HG03342 (cell line): ENCODE measurements at regions not wholly inside any gene's neighbourhood (a gene's known extent, or its start where the extent isn't known, plus 50 kb on each side); places are given as distances from the start of the nearest gene placed in this dataset.
"Not testable (repeated sequence)": the region's sequence is repeated elsewhere in the genome, so short reads cannot be mapped to it uniquely, and the experiment has no call there.

Experiments used
- ATAC-seq: cut with Tn5 transposase; IDR thresholded peaks from one replicate; pipeline ENCODE4 v1.9.1; 2021; ENCODE audit warnings: mild to moderate bottlenecking, moderate library complexity; ENCODE audit not compliant: unreplicated experiment

DNA sequence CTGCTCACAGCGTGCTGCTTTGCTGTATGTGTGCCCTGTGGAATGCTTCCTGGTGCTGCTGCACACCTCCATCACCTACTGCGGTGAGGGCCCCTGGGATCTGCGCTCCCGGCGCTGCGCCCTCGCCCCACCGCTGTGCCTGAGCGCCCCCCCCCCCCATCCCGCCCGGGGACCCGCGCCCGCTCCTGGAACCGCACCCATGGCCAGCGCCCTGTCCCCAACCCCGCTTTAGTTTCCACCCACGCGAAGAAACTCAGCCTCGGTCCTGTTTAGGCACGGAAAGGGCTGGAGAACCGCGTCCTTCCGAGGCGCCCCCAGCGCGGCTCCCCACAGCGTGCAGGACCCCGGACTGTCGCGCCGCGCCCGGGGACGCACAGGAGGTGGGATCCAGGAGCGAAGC is 265.5 kb downstream of the POTEB3 start:
- ATAC-seq, result not testable (repeated sequence)

DNA sequence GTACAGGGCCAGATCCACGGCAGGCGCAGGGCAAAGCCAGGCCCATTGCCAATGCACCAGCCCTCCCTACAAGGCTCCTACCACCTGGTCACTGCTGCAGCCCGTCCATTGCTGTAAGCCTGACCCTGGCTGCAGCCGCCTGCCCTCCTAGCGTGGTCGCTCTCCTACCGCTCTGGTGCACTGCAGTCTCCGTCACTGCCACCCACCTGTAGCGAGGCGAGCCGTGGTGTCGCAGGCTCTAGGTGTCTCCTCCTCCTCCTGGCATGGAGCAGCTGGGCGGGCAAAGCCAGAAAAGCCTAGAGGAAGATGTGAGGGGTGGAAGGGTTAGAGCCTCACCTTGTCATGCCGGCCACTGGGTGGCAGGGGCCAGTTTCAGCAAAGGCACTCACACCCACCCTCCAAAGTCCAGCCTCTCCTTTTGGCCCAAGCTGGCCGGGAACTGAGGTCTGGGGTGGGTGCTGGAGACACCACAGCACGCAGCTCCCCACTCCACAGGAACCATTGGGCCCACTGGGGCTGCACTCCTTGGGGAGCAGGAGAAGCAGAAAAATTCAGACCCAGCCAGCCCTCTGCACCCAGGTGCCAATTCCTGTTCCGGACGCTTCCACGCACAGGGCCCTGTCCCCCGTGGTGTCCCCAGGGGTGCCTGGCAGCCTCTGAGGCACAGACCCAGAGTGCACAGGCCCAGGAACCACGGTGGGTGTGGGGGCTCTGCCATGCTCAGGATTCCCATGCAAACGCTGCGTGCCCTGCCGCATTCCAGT is 285.3 kb upstream of the POTEB2 start:
- ATAC-seq, result not testable (repeated sequence)

DNA sequence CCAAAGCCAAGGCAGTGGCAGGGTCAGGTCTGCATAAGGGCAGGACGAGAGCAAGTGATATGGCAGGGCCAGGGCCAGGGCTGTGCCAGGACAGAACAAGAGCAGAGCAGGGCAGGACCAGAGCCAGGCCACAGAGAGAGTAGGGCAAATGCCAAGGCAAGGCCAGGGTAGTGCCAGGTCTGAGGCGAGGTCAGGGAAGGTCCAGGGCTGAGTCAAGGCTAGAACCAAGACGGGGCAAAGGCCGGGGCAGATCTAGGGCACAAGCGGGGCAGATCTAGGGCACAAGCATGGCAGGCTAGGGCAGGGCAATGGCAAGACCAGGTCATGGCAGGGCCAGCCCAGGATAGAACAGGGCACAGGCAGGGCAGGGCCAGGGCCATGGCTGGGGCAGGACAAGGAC is 282.0 kb upstream of the POTEB2 start:
- not testable (repeated sequence) for ATAC-seq

DNA sequence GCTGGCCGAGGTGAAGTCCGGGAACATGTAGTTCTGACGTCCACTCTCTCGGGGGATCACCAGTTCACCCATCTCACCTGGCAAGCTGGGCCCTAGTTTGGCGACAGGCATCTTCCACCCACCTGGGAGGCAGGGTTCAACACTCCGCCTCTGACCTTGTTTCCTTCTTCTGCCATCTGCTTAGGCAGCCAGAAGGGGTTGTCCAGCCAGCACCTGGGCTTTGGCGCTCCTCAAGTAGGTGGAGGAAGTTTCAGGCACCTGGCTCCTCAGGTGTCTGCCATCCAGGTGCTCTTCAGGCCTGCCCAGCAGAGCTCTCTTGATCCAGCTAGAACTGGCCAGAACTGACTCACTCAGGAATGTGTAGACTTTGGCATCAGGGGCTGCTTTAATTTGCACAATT is 267.8 kb upstream of the POTEB2 start:
- not testable (repeated sequence) for ATAC-seq

DNA sequence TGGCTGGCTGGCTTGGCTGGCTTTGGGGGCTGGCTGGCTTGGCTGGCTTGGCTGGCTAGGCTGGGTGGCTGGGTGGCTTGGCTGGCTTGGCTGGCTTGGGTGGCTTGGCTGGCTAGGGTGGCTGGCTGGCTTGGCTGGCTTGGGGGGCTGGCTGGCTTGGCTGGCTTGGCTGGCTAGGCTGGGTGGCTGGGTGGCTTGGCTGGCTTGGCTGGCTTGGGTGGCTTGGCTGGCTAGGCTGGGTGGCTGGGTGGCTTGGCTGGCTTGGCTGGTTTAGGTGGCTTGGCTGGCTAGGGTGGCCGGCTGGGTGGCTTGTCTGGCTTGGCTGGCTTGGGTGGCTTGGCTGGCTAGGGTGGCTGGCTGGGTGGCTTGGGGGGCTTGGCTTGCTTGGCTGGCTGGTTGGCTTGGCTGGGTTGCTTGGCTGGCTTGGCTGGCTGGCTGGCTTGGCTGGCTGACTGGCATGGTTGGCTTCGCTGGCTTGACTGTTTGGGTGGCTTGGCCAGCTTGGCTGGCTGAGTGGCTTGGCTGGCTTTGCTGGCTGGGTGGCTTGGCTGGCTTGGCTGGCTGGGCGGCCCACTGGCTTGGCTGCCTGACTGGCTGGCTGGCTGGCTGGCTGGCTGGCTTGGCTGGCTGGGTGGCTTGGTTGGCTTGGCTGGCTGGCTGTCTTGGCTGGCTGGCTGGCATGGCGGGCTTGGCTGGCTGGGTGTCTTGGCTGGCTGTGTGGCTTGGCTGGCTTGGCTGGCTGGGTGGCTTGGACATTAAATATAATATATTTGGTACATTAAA is 246.3 kb upstream of the POTEB2 start:
- ATAC-seq, result not testable (repeated sequence)

DNA sequence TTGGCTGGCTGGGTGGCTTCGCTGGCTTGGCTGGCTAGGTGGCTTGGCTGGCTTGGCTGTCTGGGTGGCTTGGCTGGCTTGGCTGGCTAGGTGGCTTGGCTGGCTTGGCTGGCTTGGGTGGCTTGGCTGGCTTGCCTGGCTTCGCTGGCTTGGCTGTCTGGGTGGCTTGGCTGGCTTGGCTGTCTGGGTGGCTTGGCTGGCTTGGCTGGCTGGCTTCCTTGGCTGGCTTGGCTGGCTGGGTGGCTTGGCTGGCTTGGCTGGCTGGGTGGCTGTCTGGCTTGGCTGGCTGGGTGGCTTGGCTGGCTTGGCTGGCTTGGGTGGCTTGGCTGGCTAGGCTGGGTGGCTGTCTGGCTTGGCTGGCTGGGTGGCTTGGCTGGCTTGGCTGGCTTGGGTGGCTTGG is 245.7 kb upstream of the POTEB2 start:
- not testable (repeated sequence) for ATAC-seq

DNA sequence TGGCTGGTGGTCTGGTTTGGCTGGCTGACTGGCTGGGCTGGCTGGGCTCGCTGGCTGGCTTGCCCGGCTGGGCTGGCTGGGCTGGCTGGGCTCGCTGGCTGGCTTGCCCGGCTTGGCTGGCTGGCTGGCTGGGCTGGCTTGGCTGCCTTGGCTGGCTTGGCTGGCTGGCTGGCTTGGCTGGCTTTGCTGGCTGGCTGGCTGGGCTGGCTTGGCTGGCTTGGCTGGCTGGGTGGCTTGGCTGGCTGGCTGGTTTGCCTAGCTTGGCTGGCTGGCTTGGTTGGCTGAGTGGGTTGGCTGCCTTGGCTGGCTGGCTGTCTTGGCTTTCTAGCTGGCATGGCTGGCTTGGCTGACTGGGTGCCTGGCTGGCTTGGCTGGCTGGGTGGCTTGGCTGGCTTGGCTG is 245.1 kb upstream of the POTEB2 start:
- not testable (repeated sequence) for ATAC-seq

DNA sequence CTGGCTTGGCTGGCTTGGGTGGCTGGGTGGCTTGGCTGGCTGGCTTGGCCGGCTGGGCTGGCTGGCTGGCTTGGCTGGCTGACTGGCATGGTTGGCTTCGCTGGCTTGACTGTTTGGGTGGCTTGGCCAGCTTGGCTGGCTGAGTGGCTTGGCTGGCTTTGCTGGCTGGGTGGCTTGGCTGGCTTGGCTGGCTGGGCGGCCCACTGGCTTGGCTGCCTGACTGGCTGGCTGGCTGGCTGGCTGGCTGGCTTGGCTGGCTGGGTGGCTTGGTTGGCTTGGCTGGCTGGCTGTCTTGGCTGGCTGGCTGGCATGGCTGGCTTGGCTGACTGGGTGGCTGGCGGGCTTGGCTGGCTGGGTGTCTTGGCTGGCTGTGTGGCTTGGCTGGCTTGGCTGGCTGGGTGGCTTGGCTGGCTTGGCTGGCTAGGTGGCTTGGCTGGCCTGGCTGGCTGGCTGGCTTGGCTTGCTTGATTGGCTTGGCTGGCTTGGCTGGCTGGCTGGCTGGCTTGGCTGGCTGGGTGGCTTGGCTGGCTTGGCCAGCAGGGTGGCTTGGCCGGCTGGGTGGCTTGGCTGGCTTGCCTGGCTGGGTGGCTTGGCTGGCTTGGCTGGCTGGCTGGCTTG is 244.2 kb upstream of the POTEB2 start:
- ATAC-seq, result not testable (repeated sequence)

DNA sequence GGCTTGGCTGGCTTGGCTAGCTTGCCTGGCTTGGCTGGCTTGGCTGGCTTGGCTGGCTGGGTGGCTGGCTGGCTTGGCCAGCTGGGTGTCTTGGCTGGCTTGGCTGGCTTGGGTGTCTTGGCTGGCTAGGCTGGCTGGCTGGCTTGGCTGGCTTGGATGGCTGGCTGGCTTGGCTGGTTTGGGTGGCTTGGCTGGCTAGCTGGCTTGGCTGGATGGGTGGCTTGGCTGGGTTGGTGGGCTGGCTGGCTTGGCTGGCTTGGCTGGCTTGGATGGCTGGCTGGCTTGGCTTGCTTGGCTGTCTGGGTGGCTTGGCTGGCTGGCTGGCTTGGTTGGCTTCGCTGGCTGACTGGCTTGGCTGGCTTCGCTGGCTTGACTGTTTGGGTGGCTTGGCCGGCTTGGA is 242.3 kb upstream of the POTEB2 start:
- not testable (repeated sequence) for ATAC-seq

DNA sequence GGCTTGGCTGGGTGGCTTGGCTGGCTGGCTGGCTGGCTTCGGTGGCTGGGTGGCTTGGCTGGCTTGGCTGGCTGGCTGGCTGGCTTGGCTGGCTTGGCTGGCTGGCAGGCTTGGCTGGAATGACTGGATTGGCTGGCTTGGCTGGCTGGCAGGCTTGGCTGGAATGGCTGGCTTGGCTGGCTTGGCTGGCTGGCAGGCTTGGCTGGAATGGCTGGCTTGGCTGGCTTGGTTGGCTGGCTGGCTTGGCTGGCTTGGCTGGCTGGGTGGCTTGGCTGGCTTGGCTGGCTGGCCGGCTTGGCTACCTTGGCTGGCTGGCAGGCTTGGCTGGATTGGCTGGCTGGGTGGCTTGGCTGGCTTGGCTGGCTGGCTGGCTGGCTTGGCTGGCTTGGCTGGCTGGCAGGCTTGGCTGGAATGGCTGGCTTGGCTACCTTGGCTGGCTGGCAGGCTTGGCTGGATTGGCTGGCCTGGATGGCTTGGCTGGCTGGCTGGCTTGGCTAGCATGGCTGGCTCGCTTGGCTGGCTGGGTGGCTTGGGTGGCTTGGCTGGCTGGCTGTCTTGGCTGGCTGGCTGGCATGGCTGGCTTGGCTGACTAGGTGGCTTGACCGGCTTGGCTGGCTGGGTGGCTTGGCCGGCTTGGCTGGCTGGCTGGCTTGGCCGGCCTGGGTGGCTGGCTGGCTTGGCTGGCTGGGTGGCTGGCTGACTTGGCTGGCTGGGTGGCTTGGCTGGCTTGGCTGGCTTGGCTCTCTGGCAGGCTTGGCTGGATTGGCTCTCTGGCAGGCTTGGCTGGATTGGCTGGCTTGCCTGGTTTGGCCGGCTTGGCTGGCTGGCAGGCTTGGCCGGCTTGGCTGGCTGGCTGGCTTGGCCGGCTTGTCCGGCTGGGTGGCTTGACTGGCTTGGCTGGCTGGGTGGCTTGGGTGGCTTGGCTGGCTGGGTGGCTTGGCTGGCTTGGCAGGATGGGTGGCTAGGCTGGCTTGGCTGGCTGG is 241.6 kb upstream of the POTEB2 start:
- not testable (repeated sequence) for ATAC-seq

DNA sequence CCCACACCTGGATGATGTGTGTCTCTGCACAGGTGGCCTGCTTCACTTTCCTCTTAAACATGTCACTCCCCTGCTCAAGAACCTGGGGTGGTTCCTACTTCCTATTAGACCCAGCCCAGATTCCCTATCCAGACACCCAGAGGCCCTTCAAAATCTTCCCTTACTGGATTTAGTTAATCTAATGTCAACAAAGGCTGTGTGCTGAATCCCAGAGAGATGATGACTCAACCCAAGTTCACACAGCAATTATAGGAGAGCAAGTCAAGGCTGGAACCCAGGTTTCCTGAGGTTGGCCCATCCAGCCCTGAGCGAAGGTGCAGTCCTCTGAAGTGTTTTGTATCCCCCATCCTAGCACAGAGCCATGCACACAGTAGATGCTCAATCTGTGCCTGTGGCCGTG is 230.5 kb upstream of the POTEB2 start:
- not testable (repeated sequence) for ATAC-seq

DNA sequence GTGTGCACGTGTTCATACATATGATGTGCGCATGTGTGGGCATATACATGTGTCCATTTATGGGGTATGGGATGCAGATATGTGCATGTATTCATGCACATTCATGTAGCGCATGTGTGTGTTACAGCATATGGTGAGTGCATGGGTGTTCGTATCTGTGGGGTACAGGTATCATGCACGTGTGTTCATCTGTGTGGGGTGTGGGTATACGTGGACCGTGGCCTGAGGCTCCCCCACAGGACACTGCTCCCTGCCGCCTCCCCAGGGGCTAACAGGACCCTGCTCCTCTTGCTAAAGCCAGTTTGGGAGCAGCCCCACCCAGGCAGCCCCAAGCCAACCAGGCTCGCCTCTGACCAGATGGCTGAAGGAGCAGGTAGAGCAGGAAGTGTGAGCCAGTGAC is 213.4 kb upstream of the POTEB2 start:
- ATAC-seq, result not testable (repeated sequence)

DNA sequence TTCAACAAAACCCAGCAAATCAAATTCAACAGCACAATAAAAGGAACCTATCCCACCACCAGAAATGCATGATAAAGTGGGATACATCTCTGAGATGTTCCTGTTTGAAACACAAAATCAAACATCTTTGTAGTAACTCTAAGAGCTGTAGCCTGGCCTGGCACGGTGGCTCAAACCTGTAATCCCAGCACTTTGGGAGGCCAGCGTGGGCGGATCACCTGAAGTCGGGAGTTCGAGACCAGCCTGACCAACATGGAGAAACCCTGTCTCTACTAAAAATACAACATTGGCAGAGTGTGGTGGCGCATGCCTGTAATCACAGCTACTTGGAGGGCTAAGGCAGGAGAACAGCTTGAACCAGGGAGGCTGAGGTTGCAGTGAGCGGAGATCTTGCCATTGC is 202.8 kb upstream of the POTEB2 start:
- not testable (repeated sequence) for ATAC-seq

DNA sequence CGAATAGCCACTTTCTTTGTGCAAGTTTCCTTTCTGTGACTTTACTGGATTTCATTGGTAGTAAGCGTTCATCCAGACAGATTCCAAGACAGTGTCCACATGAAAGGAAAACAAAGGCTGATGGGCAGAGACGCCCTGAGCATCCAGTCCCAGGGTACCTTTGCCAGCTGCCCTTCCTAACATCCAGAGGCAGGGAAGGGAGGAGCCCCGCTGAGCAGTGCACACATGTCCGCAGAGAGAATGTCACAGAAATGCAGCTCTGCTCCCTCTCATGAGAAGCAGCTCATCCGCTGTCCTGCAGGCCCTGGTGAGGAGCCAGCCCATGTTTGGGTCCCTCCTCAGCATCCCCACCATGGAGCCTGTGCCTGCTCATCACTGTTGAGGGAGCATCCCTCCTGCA is 197.4 kb upstream of the POTEB2 start:
- not testable (repeated sequence) for ATAC-seq

DNA sequence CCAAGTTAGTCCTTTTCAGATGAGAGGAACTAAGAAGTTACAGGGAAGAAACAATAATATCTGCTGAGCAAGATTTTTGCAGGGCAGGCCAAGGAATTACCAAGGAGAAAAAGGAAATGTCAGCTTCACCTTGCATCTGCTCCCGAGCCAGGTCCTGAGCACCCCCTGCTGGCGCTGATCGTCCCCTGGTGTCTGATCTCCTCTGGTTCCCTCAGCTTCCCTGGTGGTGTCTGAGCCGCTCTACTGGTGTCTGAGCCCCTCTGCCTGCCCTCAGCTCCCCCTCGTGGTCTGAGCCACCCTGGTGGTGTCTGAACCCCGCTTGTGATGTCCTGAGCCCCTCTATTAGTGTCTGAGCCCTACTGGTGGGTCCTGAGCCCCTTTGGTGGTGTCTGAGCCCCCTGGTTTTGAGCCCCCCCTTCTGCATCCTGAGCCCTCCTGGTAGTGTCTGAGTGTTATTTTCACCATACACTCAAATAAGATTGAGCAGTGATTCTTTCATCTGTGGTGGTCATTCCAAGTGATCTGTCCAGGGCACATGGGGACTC is 196.6 kb upstream of the POTEB2 start:
- not testable (repeated sequence) for ATAC-seq

DNA sequence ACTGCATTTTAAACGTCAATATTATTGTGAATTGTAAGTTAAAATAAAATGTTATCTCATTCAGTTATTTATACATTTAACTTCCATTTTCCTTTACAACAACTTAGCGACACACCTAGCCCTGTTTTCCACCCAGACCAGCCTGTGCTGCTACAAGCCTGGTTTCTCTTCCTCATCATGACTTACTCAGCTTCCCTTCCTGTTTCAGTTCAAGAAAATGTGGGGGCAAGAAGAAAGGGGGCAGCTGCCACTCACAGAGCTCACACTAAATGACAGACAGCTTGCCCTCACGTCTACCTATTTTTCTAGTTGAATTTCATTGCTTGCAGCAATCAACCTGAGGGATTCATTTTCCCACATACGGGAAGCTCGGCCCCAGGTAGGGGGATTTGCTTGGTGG is 185.8 kb upstream of the POTEB2 start:
- ATAC-seq, result not testable (repeated sequence)

DNA sequence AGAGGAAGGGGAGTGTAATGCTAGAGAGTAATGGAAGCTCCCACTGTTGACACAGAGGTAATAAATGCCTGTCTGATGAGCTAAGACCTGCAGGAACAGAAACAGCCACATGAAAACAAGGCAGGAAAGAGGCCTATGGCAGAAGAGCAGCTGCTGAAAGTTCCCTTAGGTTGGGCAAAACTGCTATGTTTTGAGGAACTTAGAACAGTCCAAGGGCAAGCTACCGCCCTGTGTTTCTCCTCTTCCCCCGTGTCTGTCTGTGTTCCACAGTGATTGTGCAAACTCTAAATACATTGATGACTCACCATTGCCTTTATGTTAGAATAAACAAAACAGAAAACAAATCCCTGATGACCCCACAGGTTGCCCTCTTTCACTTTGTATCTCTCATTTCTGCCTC is 165.6 kb upstream of the POTEB2 start:
- ATAC-seq, result not testable (repeated sequence)

DNA sequence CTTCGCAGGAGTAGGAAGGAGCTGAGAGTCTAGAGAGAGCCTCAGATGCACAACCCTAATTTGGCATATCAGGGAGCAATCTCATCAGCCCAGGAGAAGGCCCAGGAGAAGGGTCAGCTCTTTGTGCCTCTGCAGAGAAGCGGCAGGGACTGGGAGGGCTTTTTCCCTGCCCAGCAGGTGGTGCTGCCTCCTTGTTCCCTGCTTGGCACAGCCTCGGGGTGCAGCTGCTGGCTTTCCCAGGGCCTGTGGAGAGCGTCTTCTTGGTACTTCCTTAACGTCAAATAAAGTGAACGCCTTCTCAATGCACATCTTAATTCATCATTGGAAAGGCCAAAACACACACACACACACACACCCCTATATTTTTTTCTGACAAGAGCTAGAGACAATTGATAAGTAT is 162.9 kb upstream of the POTEB2 start:
- not testable (repeated sequence) for ATAC-seq

DNA sequence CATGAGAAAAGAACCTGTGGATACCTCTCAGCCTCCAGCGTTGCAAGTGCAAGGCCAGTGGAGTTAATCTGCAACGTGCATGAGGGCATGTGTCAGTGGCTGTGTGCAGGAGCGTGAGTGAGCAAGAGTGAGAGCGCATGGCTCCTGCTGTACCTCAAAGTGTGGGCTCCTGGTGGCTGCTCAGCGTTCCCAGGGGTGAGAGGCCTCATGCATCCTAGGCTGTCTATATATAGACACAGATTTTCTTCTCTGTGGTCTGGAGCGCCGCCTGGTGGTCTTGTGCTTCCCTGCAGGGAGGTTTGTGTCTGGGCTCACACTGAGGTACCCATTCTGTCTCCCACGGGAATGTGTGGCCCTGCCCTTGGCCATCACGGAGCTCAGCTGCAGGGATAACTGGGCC is 161.8 kb upstream of the POTEB2 start:
- ATAC-seq, result not testable (repeated sequence)

DNA sequence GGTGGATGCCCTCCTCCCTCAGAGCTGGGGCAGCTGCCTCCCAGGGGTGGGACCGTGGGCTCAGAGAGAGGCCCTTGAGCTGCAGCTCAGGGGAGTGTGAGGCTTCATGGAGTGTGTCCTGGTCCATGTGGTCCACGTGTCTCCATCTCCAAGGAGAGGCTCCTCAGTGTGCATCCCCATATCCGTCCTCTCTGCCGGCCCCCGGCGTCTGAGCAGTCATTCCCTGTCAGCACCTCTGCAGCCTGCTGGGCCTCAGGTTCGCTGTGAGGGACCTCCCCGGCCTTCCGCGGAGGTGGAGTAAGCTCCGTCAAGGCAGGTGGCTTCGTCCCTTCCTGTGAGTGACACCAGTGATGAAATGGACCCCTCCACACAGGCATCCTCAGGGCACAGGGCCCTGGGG is 160.7 kb upstream of the POTEB2 start:
- ATAC-seq, result not testable (repeated sequence)
